Fibroblast of lung (primary cell): ENCODE measurements at regions not wholly inside any gene's neighbourhood (a gene's known extent, or its start where the extent isn't known, plus 50 kb on each side); places are given as distances from the start of the nearest gene placed in this dataset.
A peak's percentile ranks its signal among the peaks of the same experiment; 100 is the strongest.

ENCODE experiments used
- DNase-seq, 2 donors: peaks; one replicate each; pipeline versions ENCODE4 v3.0.0 to v3.0.0-alpha.2; 2010; ENCODE audit warnings: low read depth in 2 of 2
- H2AFZ ChIP-seq: 2 replicates; pipeline ENCODE4 v1.5.1; 2012; ENCODE audit warnings: low read length, control low read depth, inconsistent platforms
- H3K27ac ChIP-seq: 2 replicates; pipeline ENCODE4 v1.5.1; 2011; ENCODE audit warnings: low read length, control low read depth; ENCODE audit not compliant: insufficient read depth
- H3K27me3 ChIP-seq: 2 replicates; pipeline ENCODE4 v1.5.1; 2011; ENCODE audit warnings: mild to moderate bottlenecking, low read length; ENCODE audit not compliant: control insufficient read depth, insufficient read depth
- H3K36me3 ChIP-seq: 2 replicates; pipeline ENCODE4 v1.5.1; 2011; ENCODE audit warnings: low read length; ENCODE audit not compliant: control insufficient read depth, insufficient read depth
- H3K4me1 ChIP-seq: 2 replicates; pipeline ENCODE4 v1.5.1; 2011; ENCODE audit warnings: low read length; ENCODE audit not compliant: control insufficient read depth, insufficient read depth; ENCODE audit errors: extremely low read depth
- H3K4me2 ChIP-seq: 2 replicates; pipeline ENCODE4 v1.5.1; 2011; ENCODE audit warnings: low read length, control low read depth; ENCODE audit not compliant: insufficient read depth; ENCODE audit errors: extremely low read depth
- H3K4me3 ChIP-seq, 4 experiments: fragments of 200-600 bp in 1 of 4; sonication (generic) in 1 of 4; replicated peaks in 1 of 4; 2 replicates each; pipeline ENCODE4 v1.5.1; 2011 to 2016; ENCODE audit warnings: low read length in 4 of 4, low read depth in 3 of 4, mild to moderate bottlenecking in 3 of 4, control low read depth in 2 of 4, inconsistent platforms in 1 of 4, mixed read lengths in 1 of 4; ENCODE audit not compliant: insufficient read depth in 1 of 4; ENCODE audit errors: control extremely low read depth in 1 of 4
- H3K79me2 ChIP-seq: 2 replicates; pipeline ENCODE4 v1.5.1; 2012; ENCODE audit warnings: mild to moderate bottlenecking, low read length, inconsistent platforms; ENCODE audit not compliant: control insufficient read depth, insufficient read depth
- H3K9ac ChIP-seq: 2 replicates; pipeline ENCODE4 v1.5.1; 2011; ENCODE audit warnings: mild to moderate bottlenecking, low read length, control low read depth; ENCODE audit not compliant: insufficient read depth
- H3K9me3 ChIP-seq: 2 replicates; pipeline ENCODE4 v1.5.1; 2012; ENCODE audit warnings: low read depth, low read length; ENCODE audit not compliant: control insufficient read depth, insufficient read depth
- H4K20me1 ChIP-seq: 2 replicates; pipeline ENCODE4 v1.5.1; 2011; ENCODE audit warnings: low read length; ENCODE audit not compliant: control insufficient read depth, insufficient read depth; ENCODE audit errors: extremely low read depth
- CTCF ChIP-seq, 2 donors: IDR thresholded peaks in 1 of 2; conservative IDR thresholded peaks in 1 of 2; 1 replicate in 1 of 2; 2 replicates in 1 of 2; pipeline ENCODE4 v1.5.1; 2011 to 2012; ENCODE audit warnings: low read length in 2 of 2, control low read depth in 1 of 2, inconsistent platforms in 1 of 2, low read depth in 1 of 2, mild to moderate bottlenecking in 1 of 2
- EZH2 ChIP-seq: IDR thresholded peaks from 2 replicates; pipeline ENCODE4 v1.5.1; 2012; ENCODE audit warnings: low read length, control low read depth, mild to moderate bottlenecking; ENCODE audit errors: missing control alignments

GRCh38 chr2:12577567-12578253 lies 139.0 kb upstream of the TRIB2 start:
- H3K4me2 ChIP-seq = no peak overlapping the region
- no peaks in the 10 kb centered on the region for H3K36me3 ChIP-seq
- no peaks in the 10 kb centered on the region for H4K20me1 ChIP-seq
- H3K27ac ChIP-seq = no peak overlapping the region
- H3K9ac ChIP-seq = no peak overlapping the region
- no peak for DNase-seq
- no peak overlapping the region for H2AFZ ChIP-seq
- H3K4me1 ChIP-seq = no peaks in the 10 kb centered on the region
- no peak for TF ChIP-seq CTCF (conservative IDR thresholded peaks at IDR 0.05 in 1 of 2, IDR thresholded peaks at IDR 0.05 in 1 of 2; ENCODE audit: low read depth in 1 of 2, low read length in 2 of 2)
- no peaks in the 10 kb centered on the region for H3K9me3 ChIP-seq
- H3K79me2 ChIP-seq = no peaks in the 10 kb centered on the region
- no peak overlapping the region for H3K4me3 ChIP-seq
- H3K27me3 ChIP-seq = no peaks in the 10 kb centered on the region

GRCh38 chr2:12579018-12579417 lies 137.7 kb upstream of the TRIB2 start:
- no peaks in the 10 kb centered on the region for H3K27me3 ChIP-seq
- no peaks in the 10 kb centered on the region for H4K20me1 ChIP-seq
- TF ChIP-seq EZH2 (no peak), CTCF (conservative IDR thresholded peaks at IDR 0.05 in 1 of 2, IDR thresholded peaks at IDR 0.05 in 1 of 2; ENCODE audit: low read depth in 1 of 2, low read length in 2 of 2) (no peak)
- DNase-seq = peak in 1 of 2 donors; percentile 13
- no peak overlapping the region for H3K4me3 ChIP-seq
- no peaks in the 10 kb centered on the region for H3K36me3 ChIP-seq
- no peak overlapping the region for H2AFZ ChIP-seq
- no peaks in the 10 kb centered on the region for H3K9me3 ChIP-seq
- H3K9ac ChIP-seq = no peak overlapping the region
- H3K79me2 ChIP-seq = no peaks in the 10 kb centered on the region
- no peak overlapping the region for H3K27ac ChIP-seq
- no peak overlapping the region for H3K4me2 ChIP-seq
- no peaks in the 10 kb centered on the region for H3K4me1 ChIP-seq

GRCh38 chr2:12584338-12584737 lies 132.4 kb upstream of the TRIB2 start:
- no peak overlapping the region for H3K4me3 ChIP-seq
- no peaks in the 10 kb centered on the region for H3K79me2 ChIP-seq
- no peak overlapping the region for H2AFZ ChIP-seq
- H3K27ac ChIP-seq = no peak overlapping the region
- no peaks in the 10 kb centered on the region for H3K27me3 ChIP-seq
- peak in 1 of 2 donors; percentile 20 for DNase-seq
- H3K9me3 ChIP-seq = no peaks in the 10 kb centered on the region
- H4K20me1 ChIP-seq = no peaks in the 10 kb centered on the region
- H3K4me1 ChIP-seq = peaks cover 2% of the 10 kb centered on the region
- no peak overlapping the region for H3K4me2 ChIP-seq
- no peaks in the 10 kb centered on the region for H3K36me3 ChIP-seq
- TF ChIP-seq EZH2 (no peak), CTCF (conservative IDR thresholded peaks at IDR 0.05 in 1 of 2, IDR thresholded peaks at IDR 0.05 in 1 of 2; ENCODE audit: low read depth in 1 of 2, low read length in 2 of 2) (no peak)
- no peak overlapping the region for H3K9ac ChIP-seq
